NCI-H748 (cell line): ENCODE measurements at regions not wholly inside any gene's neighbourhood (a gene's known extent, or its start where the extent isn't known, plus 50 kb on each side); places are given as distances from the start of the nearest gene placed in this dataset.

ENCODE experiments used
- DNase-seq: peaks from one replicate; lab custom pipeline; 2025; ENCODE audit not compliant: unreplicated experiment; lab: John Stamatoyannopoulos, UW

GRCh38 chr2:19461504-19462255 lies 103.3 kb upstream of the OSR1 start:
- no peak for DNase-seq

- no peak for DNase-seq
Measured at GRCh38 chr2:19460761-19461160, 102.3 kb upstream of the OSR1 start.

GRCh38 chr2:19458427-19459003 lies 100.1 kb upstream of the OSR1 start:
- DNase-seq = no peak

GRCh38 chr2:19457809-19458208 lies 99.4 kb upstream of the OSR1 start:
- no peak for DNase-seq

GRCh38 chr2:19456705-19457309 lies 98.4 kb upstream of the OSR1 start:
- DNase-seq = no peak

- no peak for DNase-seq
Measured at GRCh38 chr2:19454125-19454524, 95.7 kb upstream of the OSR1 start.

- DNase-seq = no peak
Measured at GRCh38 chr2:19442731-19443130, 84.3 kb upstream of the OSR1 start.

- no peak for DNase-seq
Measured at GRCh38 chr2:19439081-19439480, 80.7 kb upstream of the OSR1 start.

GRCh38 chr2:19435815-19436214 lies 77.4 kb upstream of the OSR1 start:
- DNase-seq = no peak

GRCh38 chr2:19434413-19434812 lies 76.0 kb upstream of the OSR1 start:
- DNase-seq = no peak

GRCh38 chr2:19426941-19427340 lies 68.5 kb upstream of the OSR1 start:
- no peak for DNase-seq

GRCh38 chr2:19426144-19426543 lies 67.7 kb upstream of the OSR1 start:
- no peak for DNase-seq

- DNase-seq = no peak
Measured at GRCh38 chr2:19425419-19425818, 67.0 kb upstream of the OSR1 start.

GRCh38 chr2:19419211-19419880 lies 60.9 kb upstream of the OSR1 start:
- no peak for DNase-seq

- no peak for DNase-seq
Measured at GRCh38 chr2:19416784-19417684, 58.6 kb upstream of the OSR1 start.

GRCh38 chr2:19416083-19416482 lies 57.7 kb upstream of the OSR1 start:
- no peak for DNase-seq

GRCh38 chr2:19409046-19409445 lies 50.6 kb upstream of the OSR1 start:
- DNase-seq = no peak

- no peak for DNase-seq
Measured at GRCh38 chr2:19408592-19408991, 50.2 kb upstream of the OSR1 start.
